ENCODE measurements at regions not wholly inside any gene's neighbourhood (a gene's known extent, or its start where the extent isn't known, plus 50 kb on each side); places are given as distances from the start of the nearest gene placed in this dataset.
A peak's percentile ranks its signal among the peaks of the same experiment; 100 is the strongest.
"Not testable (repeated sequence)": the region's sequence is repeated elsewhere in the genome, so short reads cannot be mapped to it uniquely, and the experiment has no call there.

- not testable (repeated sequence) for H3K27me3 Mint-ChIP-seq (ENCODE audit: low read depth); H3K4me3 Mint-ChIP-seq; H3K36me3 Mint-ChIP-seq (ENCODE audit: low read depth)
- H3K27ac Mint-ChIP-seq = peak overlapping the region in 1 of 3 experiments; percentile 19
- peaks cover 24% of the 10 kb centered on the region for H3K4me1 Mint-ChIP-seq
- peaks cover 21% of the 10 kb centered on the region for H3K9me3 Mint-ChIP-seq
Observed at GRCh38 chr16:29171296-29171695, 186.4 kb downstream of the LAT start.

DNA sequence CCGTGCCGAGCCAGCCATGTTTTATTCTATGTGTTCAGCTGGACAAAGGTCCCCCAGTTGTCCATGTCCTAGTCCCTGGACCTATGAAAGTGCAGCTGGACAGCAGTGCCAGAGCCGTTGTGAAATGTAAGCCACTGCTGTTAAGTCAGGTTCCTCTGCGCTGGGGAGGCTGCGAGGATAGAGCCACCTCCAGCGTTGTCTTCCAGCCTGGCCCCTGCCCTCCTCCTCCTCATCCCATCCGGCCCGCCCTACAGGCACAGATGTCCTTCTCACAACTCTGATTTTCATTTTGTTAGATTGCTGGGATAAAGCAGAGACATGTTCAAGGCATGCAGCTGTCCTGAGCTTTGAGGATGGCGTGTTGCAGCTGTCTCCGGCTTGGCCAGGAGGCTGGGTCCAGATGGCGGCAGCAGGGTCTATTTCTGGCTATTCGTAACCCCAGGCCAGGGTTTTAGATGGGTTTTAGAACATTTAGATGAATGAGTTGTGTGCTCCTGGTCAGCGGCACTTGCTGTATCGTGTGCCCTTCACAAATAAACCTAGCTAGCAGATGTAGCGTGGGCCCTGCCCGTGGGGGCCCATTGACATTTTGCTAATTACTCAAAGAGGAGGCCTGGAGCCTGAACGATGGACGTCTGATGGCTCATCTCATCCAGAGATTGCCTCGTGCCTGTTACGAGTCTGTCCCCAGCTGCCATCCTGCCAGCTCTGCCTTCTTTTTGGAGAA, 185.7 kb downstream of the LAT start:
- H3K4me1 Mint-ChIP-seq = peaks cover 24% of the 10 kb centered on the region
- H3K27me3 Mint-ChIP-seq (ENCODE audit: low read depth) = not testable (repeated sequence)
- peak overlapping the region in 2 of 3 experiments; percentile 39 to 76 for H3K4me3 Mint-ChIP-seq

GRCh38 chr16:29169295-29169994, 184.6 kb downstream of the LAT start:
- H3K36me3 Mint-ChIP-seq (ENCODE audit: low read depth); H3K27me3 Mint-ChIP-seq (ENCODE audit: low read depth): not testable (repeated sequence)
- peak overlapping the region in 1 of 3 experiments; percentile 78 for H3K27ac Mint-ChIP-seq
- H3K9me3 Mint-ChIP-seq = peaks cover 22% of the 10 kb centered on the region
- H3K4me3 Mint-ChIP-seq = peak overlapping the region in 1 of 3 experiments; percentile 15
- peaks cover 26% of the 10 kb centered on the region for H3K4me1 Mint-ChIP-seq

More for the DNA sequence above, 185.7 kb downstream of the LAT start:
- Mint-ChIP-seq H3K27ac (peak overlapping the region; percentile 19 to 84 (median 36)), H3K9me3 (peaks cover 21% of the 10 kb centered on the region)
- H3K36me3 Mint-ChIP-seq (ENCODE audit: low read depth) = not testable (repeated sequence)

DNA sequence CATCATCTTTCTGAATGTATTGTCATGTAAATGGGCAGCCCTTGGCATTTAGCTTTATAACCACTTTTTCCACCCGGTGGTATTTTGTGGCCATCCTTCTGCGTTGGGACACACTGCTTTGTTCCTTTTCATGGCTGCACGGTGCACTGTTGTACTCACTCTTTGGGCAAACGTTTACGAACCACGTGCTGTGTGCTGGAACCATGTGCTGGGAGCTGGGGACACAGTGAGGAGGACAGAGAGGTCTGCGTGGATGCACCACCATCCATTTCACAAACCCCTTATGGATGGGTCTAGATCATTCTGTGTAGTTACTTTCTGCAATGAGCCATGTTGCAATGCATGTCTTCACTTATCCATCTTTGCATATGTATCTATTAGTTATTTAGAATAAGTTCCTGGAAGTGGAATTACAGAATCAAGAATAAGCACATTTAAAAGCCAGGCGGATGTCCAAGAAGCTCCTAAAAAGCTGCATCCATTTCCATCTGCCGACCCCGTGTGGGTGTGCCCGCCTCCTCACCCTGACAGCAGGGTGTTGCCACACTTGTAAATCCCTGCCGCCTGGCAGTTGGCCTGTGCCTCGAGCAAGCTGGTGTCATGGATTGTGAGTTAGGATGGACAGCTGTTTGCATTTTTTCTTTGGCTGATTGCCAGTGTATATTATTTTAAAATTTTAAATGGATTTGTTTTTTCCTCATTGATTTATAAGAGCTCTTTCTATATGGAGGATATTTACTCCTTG, 183.8 kb downstream of the LAT start:
- Mint-ChIP-seq H3K4me1 (peaks cover 29% of the 10 kb centered on the region), H3K9me3 (peaks cover 20% of the 10 kb centered on the region)
- not testable (repeated sequence) for H3K4me3 Mint-ChIP-seq; H3K27ac Mint-ChIP-seq; H3K36me3 Mint-ChIP-seq (ENCODE audit: low read depth); H3K27me3 Mint-ChIP-seq (ENCODE audit: low read depth)

DNA sequence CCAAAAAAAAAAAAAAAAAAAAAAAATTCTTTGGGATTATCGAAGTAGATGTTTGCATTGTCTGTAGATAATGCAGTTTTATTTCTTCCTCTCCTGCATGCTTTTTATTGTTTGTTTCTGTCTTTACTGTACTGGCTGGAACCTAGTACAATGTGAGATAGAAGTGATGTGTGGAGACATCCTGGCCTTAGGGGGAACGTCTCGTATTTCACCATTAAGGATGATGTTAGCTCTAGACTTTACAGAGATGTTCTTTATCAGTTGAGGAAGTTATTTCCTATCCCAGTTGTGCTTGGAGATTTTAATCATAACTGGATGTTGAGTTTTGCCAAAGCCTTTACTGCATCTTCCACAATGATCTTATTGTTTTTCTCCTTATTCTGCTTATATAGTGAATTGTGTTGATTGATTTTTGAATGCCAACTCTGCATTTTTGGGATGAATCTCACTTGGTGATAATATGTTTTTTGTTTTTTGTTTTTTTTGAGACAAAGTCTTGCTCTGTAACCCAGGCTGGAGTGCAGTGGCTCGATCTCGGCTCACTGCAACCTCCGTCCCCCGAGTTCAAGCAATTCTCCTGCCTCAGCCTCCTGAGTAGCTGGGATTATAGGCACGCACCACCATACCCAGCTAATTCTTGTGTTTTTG, 179.7 kb downstream of the LAT start:
- H3K36me3 Mint-ChIP-seq (ENCODE audit: low read depth); H3K27me3 Mint-ChIP-seq (ENCODE audit: low read depth); H3K9me3 Mint-ChIP-seq; H3K4me3 Mint-ChIP-seq; H3K27ac Mint-ChIP-seq: not testable (repeated sequence)
- peaks cover 28% of the 10 kb centered on the region for H3K4me1 Mint-ChIP-seq

DNA sequence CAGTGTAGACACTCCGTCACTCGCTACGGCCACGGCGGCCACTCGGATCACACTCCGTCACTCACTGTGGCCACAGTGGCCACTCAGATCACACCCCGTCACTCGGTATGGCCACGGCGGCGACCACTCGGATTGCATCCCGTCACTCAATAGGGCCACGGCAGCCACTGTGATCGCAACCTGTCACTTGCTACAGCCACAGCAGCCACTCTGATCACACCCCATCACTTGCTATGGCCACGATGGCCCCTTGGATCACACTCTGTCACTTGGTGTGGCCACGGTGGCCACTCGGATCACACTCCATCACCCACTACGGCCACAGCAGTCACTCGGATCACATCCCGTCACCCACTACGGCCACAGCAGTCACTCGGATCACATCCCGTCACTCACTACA, 175.3 kb downstream of the LAT start:
- peak overlapping the region in 1 of 3 experiments; percentile 28 for H3K4me3 Mint-ChIP-seq
- H3K9me3 Mint-ChIP-seq; H3K27me3 Mint-ChIP-seq (ENCODE audit: low read depth); H3K36me3 Mint-ChIP-seq (ENCODE audit: low read depth): not testable (repeated sequence)
- H3K27ac Mint-ChIP-seq = peak overlapping the region; percentile 28 to 90 (median 50)
- H3K4me1 Mint-ChIP-seq = peaks cover 37% of the 10 kb centered on the region

DNA sequence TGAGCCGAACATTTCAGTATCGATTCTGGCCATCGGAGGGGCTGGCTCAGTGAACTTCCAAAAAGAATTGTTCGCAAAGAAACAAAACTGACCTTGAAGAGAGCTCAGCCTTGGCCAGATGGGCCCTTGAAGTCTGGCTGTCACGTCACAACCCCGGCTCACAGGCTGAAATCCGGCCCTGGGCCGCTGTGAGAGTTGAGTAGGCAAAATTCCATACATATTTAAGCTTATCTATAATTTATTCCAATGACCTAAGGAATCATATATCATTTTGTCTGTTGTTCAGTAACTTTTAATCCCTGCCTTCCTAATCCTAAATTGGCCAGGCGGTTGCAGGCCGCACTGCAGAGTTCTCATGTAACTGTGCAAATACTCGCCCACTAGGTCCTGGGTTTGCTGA, 174.8 kb downstream of the LAT start:
- H3K36me3 Mint-ChIP-seq (ENCODE audit: low read depth); H3K4me3 Mint-ChIP-seq; H3K9me3 Mint-ChIP-seq; H3K27me3 Mint-ChIP-seq (ENCODE audit: low read depth): not testable (repeated sequence)
- Mint-ChIP-seq H3K27ac (peak overlapping the region; percentile 28 to 90 (median 50)), H3K4me1 (peaks cover 40% of the 10 kb centered on the region)

DNA sequence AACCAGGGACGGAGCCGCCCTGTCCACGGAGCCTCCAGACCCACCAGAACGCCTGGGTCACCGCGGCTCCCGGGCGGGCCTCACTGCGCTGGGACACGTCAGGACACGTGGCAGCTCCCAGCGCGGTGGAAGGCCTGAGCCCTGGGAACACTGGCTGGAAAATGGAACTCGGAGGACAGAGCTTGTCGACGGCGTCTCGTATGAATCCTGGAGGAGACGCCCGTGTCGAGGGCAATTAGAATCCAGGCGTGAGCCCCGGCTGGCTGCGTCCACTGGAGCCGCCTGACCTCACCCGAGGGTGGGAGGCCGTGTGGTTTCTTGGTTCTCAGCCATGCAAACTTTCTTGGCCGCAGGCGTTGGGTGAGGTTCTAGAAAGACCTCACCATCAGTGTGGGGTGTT, 173.9 kb downstream of the LAT start:
- no peak overlapping the region for H3K27ac Mint-ChIP-seq
- no peak for TF ChIP-seq CTCF (IDR thresholded peaks at IDR 0.05; ENCODE audit: unreplicated experiment in 3 of 3)
- peaks cover 10% of the 10 kb centered on the region for H3K27me3 Mint-ChIP-seq (ENCODE audit: low read depth)
- no peak overlapping the region for H3K4me3 Mint-ChIP-seq
- no peaks in the 10 kb centered on the region for H3K9me3 Mint-ChIP-seq
- H3K4me1 Mint-ChIP-seq = peaks cover 35% of the 10 kb centered on the region
- no peaks in the 10 kb centered on the region for H3K36me3 Mint-ChIP-seq (ENCODE audit: low read depth)

GRCh38 chr16:29158031-29158784, 173.4 kb downstream of the LAT start:
- not testable (repeated sequence) for H3K4me3 Mint-ChIP-seq; H3K36me3 Mint-ChIP-seq (ENCODE audit: low read depth); H3K9me3 Mint-ChIP-seq; H3K27me3 Mint-ChIP-seq (ENCODE audit: low read depth)
- Mint-ChIP-seq H3K27ac (peak overlapping the region in 1 of 3 experiments; percentile 75), H3K4me1 (peaks cover 35% of the 10 kb centered on the region)

GRCh38 chr16:29157051-29157923, 172.4 kb downstream of the LAT start:
- not testable (repeated sequence) for H3K4me3 Mint-ChIP-seq; H3K27me3 Mint-ChIP-seq (ENCODE audit: low read depth); H3K36me3 Mint-ChIP-seq (ENCODE audit: low read depth); H3K9me3 Mint-ChIP-seq
- peaks cover 35% of the 10 kb centered on the region for H3K4me1 Mint-ChIP-seq
- H3K27ac Mint-ChIP-seq = peak overlapping the region; percentile 44 to 87 (median 75)
